GM23338 (cell line): ENCODE measurements at regions not wholly inside any gene's neighbourhood (a gene's known extent, or its start where the extent isn't known, plus 50 kb on each side); places are given as distances from the start of the nearest gene placed in this dataset.

Experiments
- ATAC-seq: fragments of 200-7000 bp; cut with Tn5 transposase; 3 replicates; pipeline ENCODE4 v1.9.1; 2020
- DNase-seq: peaks from one replicate; pipeline ENCODE4 v3.0.0-alpha.2; 2015; ENCODE audit warnings: low spot score
- H2AFZ ChIP-seq: fragments of 200-600 bp; sonication (generic); 2 replicates; pipeline ENCODE4 v1.8.0; 2016; ENCODE audit warnings: antibody characterized with exemption, mild to moderate bottlenecking, moderate library complexity
- H3F3A ChIP-seq: fragments of 200-600 bp; sonication (generic); replicated peaks from 2 replicates; pipeline ENCODE4 v1.8.0; 2017; ENCODE audit warnings: antibody characterized with exemption, mixed run types, low read depth
- H3K27ac ChIP-seq: fragments of 200-600 bp; sonication (generic); 2 replicates; pipeline ENCODE4 v1.6.1; 2016; ENCODE audit warnings: low read depth
- H3K27me3 ChIP-seq: fragments of 200-600 bp; sonication (generic); 2 replicates; pipeline ENCODE4 v1.8.0; 2016; ENCODE audit warnings: mild to moderate bottlenecking, mixed run types, moderate library complexity; ENCODE audit not compliant: insufficient read depth
- H3K36me3 ChIP-seq: fragments of 200-600 bp; sonication (generic); 2 replicates; pipeline ENCODE4 v1.8.0; 2016; ENCODE audit warnings: mild to moderate bottlenecking; ENCODE audit not compliant: insufficient read depth
- H3K4me1 ChIP-seq: fragments of 200-600 bp; sonication (generic); 2 replicates; pipeline ENCODE4 v1.8.0; 2016; ENCODE audit warnings: mild to moderate bottlenecking, moderate library complexity; ENCODE audit not compliant: insufficient read depth
- H3K4me2 ChIP-seq: fragments of 200-600 bp; sonication (generic); 2 replicates; pipeline ENCODE4 v1.7.1; 2017; ENCODE audit warnings: mixed run types
- H3K4me3 ChIP-seq: fragments of 200-600 bp; sonication (generic); 2 replicates; pipeline ENCODE4 v1.6.1; 2016; ENCODE audit warnings: mixed run types
- H3K79me2 ChIP-seq: fragments of 200-600 bp; sonication (generic); replicated peaks from 2 replicates; pipeline ENCODE4 v1.8.0; 2017; ENCODE audit warnings: mild to moderate bottlenecking; ENCODE audit not compliant: insufficient read depth
- H3K9me2 ChIP-seq: fragments of 200-600 bp; sonication (generic); 2 replicates; pipeline ENCODE4 v1.8.0; 2017; ENCODE audit not compliant: insufficient read depth
- H4K20me1 ChIP-seq: fragments of 200-600 bp; sonication (generic); replicated peaks from 2 replicates; pipeline ENCODE4 v1.8.0; 2017; ENCODE audit warnings: mild to moderate bottlenecking; ENCODE audit not compliant: insufficient read depth
- H3K27ac Mint-ChIP-seq: 2 replicates; pipeline ENCODE4 v1.8.0; 2020; ENCODE audit warnings: inconsistent platforms, mild to moderate bottlenecking, moderate library complexity, mixed read lengths
- H3K27me3 Mint-ChIP-seq: 3 replicates; pipeline ENCODE4 v1.8.0; 2022; ENCODE audit warnings: low read depth, mild to moderate bottlenecking, moderate library complexity, mixed read lengths, inconsistent platforms; ENCODE audit not compliant: insufficient read depth, poor library complexity
- H3K36me3 Mint-ChIP-seq: 3 replicates; pipeline ENCODE4 v1.8.0; 2021; ENCODE audit warnings: low read depth, mild to moderate bottlenecking, inconsistent platforms, moderate library complexity, mixed read lengths
- H3K4me1 Mint-ChIP-seq: 3 replicates; pipeline ENCODE4 v1.8.0; 2020; ENCODE audit warnings: mild to moderate bottlenecking, inconsistent platforms, mixed read lengths
- H3K4me3 Mint-ChIP-seq: 3 replicates; pipeline ENCODE4 v1.8.0; 2021; ENCODE audit warnings: moderate library complexity, mild to moderate bottlenecking, inconsistent platforms, mixed read lengths
- H3K9me3 Mint-ChIP-seq: 3 replicates; pipeline ENCODE4 v1.8.0; 2020; ENCODE audit warnings: moderate library complexity, mild to moderate bottlenecking, inconsistent platforms, mixed read lengths
- CREB1 ChIP-seq: fragments of 250-450 bp; sonication (Bioruptor Pico); IDR thresholded peaks from 2 replicates; pipeline ENCODE4 v1.5.0; 2020; ENCODE audit warnings: low read depth, mild to moderate bottlenecking, moderate library complexity
- EZH2 ChIP-seq: fragments of 200-600 bp; sonication (generic); IDR thresholded peaks from one replicate; pipeline ENCODE4 v1.8.0; 2017; ENCODE audit warnings: antibody characterized with exemption, mild to moderate bottlenecking, low read depth; ENCODE audit not compliant: unreplicated experiment
- EZH2phosphoT487 ChIP-seq: fragments of 200-600 bp; sonication (generic); IDR thresholded peaks from one replicate; pipeline ENCODE4 v1.8.1; 2018; ENCODE audit warnings: antibody characterized with exemption; ENCODE audit not compliant: unreplicated experiment
- JUNB ChIP-seq: IDR thresholded peaks from one replicate; pipeline ENCODE4 v1.6.1; 2016; ENCODE audit warnings: antibody characterized with exemption; ENCODE audit not compliant: unreplicated experiment
- NANOG ChIP-seq: IDR thresholded peaks from 2 replicates; pipeline ENCODE4 v1.6.1; 2016; ENCODE audit warnings: antibody characterized with exemption, borderline replicate concordance
- POLR2AphosphoS5 ChIP-seq: IDR thresholded peaks from 2 replicates; pipeline ENCODE4 v1.6.1; 2016; ENCODE audit warnings: antibody characterized with exemption, low read depth
- STAT1 ChIP-seq: IDR thresholded peaks from one replicate; pipeline ENCODE4 v1.6.1; 2016; ENCODE audit warnings: antibody characterized with exemption; ENCODE audit not compliant: unreplicated experiment
- ZNF114 ChIP-seq: fragments of 250-450 bp; sonication (Bioruptor Pico); IDR thresholded peaks from 2 replicates; pipeline ENCODE4 v1.5.0; 2020; ENCODE audit warnings: mild to moderate bottlenecking, moderate library complexity
- ZNF331 ChIP-seq: fragments of 250-450 bp; sonication (Bioruptor Pico); IDR thresholded peaks from 2 replicates; pipeline ENCODE4 v1.5.0; 2020; ENCODE audit warnings: low read depth, mild to moderate bottlenecking, moderate library complexity
- TF ChIP-seq, protein P1 (sequence below), 2 experiments: fragments of 200-600 bp in 1 of 2; sonication (generic) in 1 of 2; conservative IDR thresholded peaks; 2 replicates each; pipeline versions ENCODE4 v1.5.1 to v1.6.1; 2016 to 2017; ENCODE audit warnings: antibody characterized with exemption in 2 of 2, low read depth in 2 of 2, mild to moderate bottlenecking in 2 of 2, moderate library complexity in 1 of 2
- TF ChIP-seq, protein P2 (sequence below): fragments of 250-450 bp; sonication (Bioruptor Pico); IDR thresholded peaks from 2 replicates; pipeline ENCODE4 v1.5.0; 2020; ENCODE audit warnings: mild to moderate bottlenecking, moderate library complexity
- TF ChIP-seq, protein P3 (sequence below): IDR thresholded peaks from one replicate; pipeline ENCODE4 v1.6.1; 2018; ENCODE audit warnings: antibody characterized with exemption; ENCODE audit not compliant: unreplicated experiment
- TF ChIP-seq, protein P4 (sequence below): IDR thresholded peaks from 2 replicates; pipeline ENCODE4 v1.6.1; 2016; ENCODE audit warnings: antibody characterized with exemption

DNA sequence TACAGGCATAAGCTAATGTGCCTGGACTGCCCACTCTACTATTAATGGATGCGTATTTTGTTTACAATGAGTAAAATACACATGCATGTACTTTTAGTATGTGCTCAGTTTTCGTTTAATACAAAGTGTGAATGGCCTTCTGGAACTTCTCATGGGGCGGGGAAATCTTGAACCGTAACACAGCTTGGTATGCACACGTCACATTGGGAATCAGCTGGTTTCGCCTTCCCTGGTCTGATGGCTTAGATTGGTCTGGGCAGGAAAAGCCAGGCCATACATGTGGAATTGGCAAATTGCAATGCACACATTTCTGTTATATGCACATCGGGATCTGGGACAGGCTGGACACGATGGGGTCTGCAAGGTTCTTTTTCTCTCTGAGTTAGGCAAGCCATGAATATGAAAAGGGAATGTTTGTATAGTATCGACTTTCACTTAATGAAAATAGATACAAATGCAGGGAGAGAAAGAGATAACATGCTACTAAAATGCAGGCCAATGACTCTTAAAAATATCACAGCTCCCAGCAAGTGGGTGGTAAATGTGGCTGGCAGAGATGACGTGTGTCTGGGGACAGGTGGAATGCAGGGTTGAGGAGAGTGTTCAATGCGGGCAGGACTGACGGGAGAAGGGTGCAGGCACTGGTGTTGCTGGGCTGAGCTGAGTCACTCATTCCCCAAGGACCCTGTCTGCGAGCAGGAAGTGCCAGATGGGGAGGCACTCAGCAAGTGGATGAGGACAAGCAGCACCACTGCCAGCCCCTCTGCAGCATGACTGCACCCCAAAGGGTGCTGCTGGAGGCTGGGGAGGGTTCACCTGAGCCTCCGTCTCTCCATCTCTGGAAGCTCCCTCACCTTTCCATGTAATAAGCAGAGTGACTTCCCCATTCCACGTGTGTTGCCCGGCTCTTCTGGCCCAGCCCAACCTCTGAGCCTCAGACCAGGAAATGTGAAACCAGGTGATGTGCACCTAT, 204.0 kb upstream of the GPR12 start:
- H3K4me1 ChIP-seq, result peaks cover 9% of the 10 kb centered on the region
- Mint-ChIP-seq H3K4me1 (peaks cover 7% of the 10 kb centered on the region), H3K27me3 (peaks cover 3% of the 10 kb centered on the region), H3K4me3 (no peak overlapping the region), H3K9me3 (no peaks in the 10 kb centered on the region), H3K36me3 (no peaks in the 10 kb centered on the region; the same call in 2 of the 3 replicates), H3K27ac (peak overlapping the region; percentile 13; the same call in 1 of the 2 replicates)
- no peaks in the 10 kb centered on the region for H4K20me1 ChIP-seq
- H3K36me3 ChIP-seq, result no peaks in the 10 kb centered on the region
- TF ChIP-seq ZNF114 (CRISPR knock-in tag) (no peak), EZH2phosphoT487 (no peak), EZH2 (no peak), POLR2AphosphoS5 (no peak), NANOG (no peak), JUNB (no peak), ZNF331 (CRISPR knock-in tag) (no peak), STAT1 (no peak), CREB1 (no peak)
- TF ChIP-seq, protein P1, sequence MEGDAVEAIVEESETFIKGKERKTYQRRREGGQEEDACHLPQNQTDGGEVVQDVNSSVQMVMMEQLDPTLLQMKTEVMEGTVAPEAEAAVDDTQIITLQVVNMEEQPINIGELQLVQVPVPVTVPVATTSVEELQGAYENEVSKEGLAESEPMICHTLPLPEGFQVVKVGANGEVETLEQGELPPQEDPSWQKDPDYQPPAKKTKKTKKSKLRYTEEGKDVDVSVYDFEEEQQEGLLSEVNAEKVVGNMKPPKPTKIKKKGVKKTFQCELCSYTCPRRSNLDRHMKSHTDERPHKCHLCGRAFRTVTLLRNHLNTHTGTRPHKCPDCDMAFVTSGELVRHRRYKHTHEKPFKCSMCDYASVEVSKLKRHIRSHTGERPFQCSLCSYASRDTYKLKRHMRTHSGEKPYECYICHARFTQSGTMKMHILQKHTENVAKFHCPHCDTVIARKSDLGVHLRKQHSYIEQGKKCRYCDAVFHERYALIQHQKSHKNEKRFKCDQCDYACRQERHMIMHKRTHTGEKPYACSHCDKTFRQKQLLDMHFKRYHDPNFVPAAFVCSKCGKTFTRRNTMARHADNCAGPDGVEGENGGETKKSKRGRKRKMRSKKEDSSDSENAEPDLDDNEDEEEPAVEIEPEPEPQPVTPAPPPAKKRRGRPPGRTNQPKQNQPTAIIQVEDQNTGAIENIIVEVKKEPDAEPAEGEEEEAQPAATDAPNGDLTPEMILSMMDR (conservative IDR thresholded peaks at IDR 0.05; ENCODE audit: low read depth in 2 of 2), result no peak
- TF ChIP-seq, protein P2, sequence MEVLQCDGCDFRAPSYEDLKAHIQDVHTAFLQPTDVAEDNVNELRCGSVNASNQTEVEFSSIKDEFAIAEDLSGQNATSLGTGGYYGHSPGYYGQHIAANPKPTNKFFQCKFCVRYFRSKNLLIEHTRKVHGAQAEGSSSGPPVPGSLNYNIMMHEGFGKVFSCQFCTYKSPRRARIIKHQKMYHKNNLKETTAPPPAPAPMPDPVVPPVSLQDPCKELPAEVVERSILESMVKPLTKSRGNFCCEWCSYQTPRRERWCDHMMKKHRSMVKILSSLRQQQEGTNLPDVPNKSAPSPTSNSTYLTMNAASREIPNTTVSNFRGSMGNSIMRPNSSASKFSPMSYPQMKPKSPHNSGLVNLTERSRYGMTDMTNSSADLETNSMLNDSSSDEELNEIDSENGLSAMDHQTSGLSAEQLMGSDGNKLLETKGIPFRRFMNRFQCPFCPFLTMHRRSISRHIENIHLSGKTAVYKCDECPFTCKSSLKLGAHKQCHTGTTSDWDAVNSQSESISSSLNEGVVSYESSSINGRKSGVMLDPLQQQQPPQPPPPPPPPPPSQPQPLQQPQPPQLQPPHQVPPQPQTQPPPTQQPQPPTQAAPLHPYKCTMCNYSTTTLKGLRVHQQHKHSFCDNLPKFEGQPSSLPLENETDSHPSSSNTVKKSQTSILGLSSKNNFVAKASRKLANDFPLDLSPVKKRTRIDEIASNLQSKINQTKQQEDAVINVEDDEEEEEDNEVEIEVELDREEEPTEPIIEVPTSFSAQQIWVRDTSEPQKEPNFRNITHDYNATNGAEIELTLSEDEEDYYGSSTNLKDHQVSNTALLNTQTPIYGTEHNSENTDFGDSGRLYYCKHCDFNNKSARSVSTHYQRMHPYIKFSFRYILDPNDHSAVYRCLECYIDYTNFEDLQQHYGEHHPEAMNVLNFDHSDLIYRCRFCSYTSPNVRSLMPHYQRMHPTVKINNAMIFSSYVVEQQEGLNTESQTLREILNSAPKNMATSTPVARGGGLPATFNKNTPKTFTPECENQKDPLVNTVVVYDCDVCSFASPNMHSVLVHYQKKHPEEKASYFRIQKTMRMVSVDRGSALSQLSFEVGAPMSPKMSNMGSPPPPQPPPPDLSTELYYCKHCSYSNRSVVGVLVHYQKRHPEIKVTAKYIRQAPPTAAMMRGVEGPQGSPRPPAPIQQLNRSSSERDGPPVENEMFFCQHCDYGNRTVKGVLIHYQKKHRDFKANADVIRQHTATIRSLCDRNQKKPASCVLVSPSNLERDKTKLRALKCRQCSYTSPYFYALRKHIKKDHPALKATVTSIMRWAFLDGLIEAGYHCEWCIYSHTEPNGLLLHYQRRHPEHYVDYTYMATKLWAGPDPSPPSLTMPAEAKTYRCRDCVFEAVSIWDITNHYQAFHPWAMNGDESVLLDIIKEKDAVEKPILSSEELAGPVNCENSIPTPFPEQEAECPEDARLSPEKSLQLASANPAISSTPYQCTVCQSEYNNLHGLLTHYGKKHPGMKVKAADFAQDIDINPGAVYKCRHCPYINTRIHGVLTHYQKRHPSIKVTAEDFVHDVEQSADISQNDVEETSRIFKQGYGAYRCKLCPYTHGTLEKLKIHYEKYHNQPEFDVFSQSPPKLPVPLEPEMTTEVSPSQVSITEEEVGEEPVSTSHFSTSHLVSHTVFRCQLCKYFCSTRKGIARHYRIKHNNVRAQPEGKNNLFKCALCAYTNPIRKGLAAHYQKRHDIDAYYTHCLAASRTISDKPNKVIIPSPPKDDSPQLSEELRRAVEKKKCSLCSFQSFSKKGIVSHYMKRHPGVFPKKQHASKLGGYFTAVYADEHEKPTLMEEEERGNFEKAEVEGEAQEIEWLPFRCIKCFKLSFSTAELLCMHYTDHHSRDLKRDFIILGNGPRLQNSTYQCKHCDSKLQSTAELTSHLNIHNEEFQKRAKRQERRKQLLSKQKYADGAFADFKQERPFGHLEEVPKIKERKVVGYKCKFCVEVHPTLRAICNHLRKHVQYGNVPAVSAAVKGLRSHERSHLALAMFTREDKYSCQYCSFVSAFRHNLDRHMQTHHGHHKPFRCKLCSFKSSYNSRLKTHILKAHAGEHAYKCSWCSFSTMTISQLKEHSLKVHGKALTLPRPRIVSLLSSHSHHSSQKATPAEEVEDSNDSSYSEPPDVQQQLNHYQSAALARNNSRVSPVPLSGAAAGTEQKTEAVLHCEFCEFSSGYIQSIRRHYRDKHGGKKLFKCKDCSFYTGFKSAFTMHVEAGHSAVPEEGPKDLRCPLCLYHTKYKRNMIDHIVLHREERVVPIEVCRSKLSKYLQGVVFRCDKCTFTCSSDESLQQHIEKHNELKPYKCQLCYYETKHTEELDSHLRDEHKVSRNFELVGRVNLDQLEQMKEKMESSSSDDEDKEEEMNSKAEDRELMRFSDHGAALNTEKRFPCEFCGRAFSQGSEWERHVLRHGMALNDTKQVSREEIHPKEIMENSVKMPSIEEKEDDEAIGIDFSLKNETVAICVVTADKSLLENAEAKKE (CRISPR knock-in tag), result no peak
- TF ChIP-seq, protein P3, sequence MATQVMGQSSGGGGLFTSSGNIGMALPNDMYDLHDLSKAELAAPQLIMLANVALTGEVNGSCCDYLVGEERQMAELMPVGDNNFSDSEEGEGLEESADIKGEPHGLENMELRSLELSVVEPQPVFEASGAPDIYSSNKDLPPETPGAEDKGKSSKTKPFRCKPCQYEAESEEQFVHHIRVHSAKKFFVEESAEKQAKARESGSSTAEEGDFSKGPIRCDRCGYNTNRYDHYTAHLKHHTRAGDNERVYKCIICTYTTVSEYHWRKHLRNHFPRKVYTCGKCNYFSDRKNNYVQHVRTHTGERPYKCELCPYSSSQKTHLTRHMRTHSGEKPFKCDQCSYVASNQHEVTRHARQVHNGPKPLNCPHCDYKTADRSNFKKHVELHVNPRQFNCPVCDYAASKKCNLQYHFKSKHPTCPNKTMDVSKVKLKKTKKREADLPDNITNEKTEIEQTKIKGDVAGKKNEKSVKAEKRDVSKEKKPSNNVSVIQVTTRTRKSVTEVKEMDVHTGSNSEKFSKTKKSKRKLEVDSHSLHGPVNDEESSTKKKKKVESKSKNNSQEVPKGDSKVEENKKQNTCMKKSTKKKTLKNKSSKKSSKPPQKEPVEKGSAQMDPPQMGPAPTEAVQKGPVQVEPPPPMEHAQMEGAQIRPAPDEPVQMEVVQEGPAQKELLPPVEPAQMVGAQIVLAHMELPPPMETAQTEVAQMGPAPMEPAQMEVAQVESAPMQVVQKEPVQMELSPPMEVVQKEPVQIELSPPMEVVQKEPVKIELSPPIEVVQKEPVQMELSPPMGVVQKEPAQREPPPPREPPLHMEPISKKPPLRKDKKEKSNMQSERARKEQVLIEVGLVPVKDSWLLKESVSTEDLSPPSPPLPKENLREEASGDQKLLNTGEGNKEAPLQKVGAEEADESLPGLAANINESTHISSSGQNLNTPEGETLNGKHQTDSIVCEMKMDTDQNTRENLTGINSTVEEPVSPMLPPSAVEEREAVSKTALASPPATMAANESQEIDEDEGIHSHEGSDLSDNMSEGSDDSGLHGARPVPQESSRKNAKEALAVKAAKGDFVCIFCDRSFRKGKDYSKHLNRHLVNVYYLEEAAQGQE, result no peak
- TF ChIP-seq, protein P4, sequence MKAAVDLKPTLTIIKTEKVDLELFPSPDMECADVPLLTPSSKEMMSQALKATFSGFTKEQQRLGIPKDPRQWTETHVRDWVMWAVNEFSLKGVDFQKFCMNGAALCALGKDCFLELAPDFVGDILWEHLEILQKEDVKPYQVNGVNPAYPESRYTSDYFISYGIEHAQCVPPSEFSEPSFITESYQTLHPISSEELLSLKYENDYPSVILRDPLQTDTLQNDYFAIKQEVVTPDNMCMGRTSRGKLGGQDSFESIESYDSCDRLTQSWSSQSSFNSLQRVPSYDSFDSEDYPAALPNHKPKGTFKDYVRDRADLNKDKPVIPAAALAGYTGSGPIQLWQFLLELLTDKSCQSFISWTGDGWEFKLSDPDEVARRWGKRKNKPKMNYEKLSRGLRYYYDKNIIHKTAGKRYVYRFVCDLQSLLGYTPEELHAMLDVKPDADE, result no peak
- H3K79me2 ChIP-seq, result no peaks in the 10 kb centered on the region
- peak; percentile 26 for DNase-seq
- H3K27ac ChIP-seq, result no peak overlapping the region
- no peaks in the 10 kb centered on the region for H3K9me2 ChIP-seq
- H3K27me3 ChIP-seq, result no peaks in the 10 kb centered on the region
- H3K4me2 ChIP-seq, result no peak overlapping the region
- no peaks in the 10 kb centered on the region for H3F3A ChIP-seq
- peak overlapping the region; percentile 49 for H2AFZ ChIP-seq
- ATAC-seq, result peak; percentile 54
- H3K4me3 ChIP-seq, result no peak overlapping the region
